ENCODE measurements at regions not wholly inside any gene's neighbourhood (a gene's known extent, or its start where the extent isn't known, plus 50 kb on each side); places are given as distances from the start of the nearest gene placed in this dataset.

- Histone ChIP-seq H3K27me3 (no peaks in the 10 kb centered on the region), H3K4me3 (no peak overlapping the region), H3K36me3 (no peaks in the 10 kb centered on the region), H3K4me1 (ENCODE audit: low read depth) (peaks cover 13% of the 10 kb centered on the region), H3K9me3 (ENCODE audit: low read depth) (no peaks in the 10 kb centered on the region), H3K27ac (no peak overlapping the region)
- no peak for TF ChIP-seq CTCF (IDR thresholded peaks at IDR 0.05; ENCODE audit: low read depth, low read length)
- DNase-seq (ENCODE audit: low read depth in 1 of 2, low spot score in 1 of 2), result no peak
These were observed 828.7 kb downstream of the BCL11A start for GRCh38 chr2:59724746-59725145.

GRCh38 chr2:59720296-59720866 lies 833.1 kb downstream of the BCL11A start:
- H3K4me3 ChIP-seq, result no peak overlapping the region
- no peak overlapping the region for H3K27ac ChIP-seq
- no peaks in the 10 kb centered on the region for H3K9me3 ChIP-seq (ENCODE audit: low read depth)
- no peaks in the 10 kb centered on the region for H3K27me3 ChIP-seq
- no peak for TF ChIP-seq CTCF (IDR thresholded peaks at IDR 0.05; ENCODE audit: low read depth, low read length)
- peak in 1 of 2 donors; percentile 5 for DNase-seq (ENCODE audit: low read depth in 1 of 2, low spot score in 1 of 2)
- peaks cover 13% of the 10 kb centered on the region for H3K4me1 ChIP-seq (ENCODE audit: low read depth)
- H3K36me3 ChIP-seq, result no peaks in the 10 kb centered on the region

GRCh38 chr2:59713577-59713976 lies 839.9 kb downstream of the BCL11A start:
- H3K4me1 ChIP-seq (ENCODE audit: low read depth), result no peaks in the 10 kb centered on the region
- H3K9me3 ChIP-seq (ENCODE audit: low read depth), result no peaks in the 10 kb centered on the region
- no peak for TF ChIP-seq CTCF (IDR thresholded peaks at IDR 0.05; ENCODE audit: low read depth, low read length)
- no peak overlapping the region for H3K4me3 ChIP-seq
- H3K36me3 ChIP-seq, result no peaks in the 10 kb centered on the region
- no peak for DNase-seq (ENCODE audit: low read depth in 1 of 2, low spot score in 1 of 2)
- no peaks in the 10 kb centered on the region for H3K27me3 ChIP-seq
- no peak overlapping the region for H3K27ac ChIP-seq

- Histone ChIP-seq H3K27me3 (no peaks in the 10 kb centered on the region), H3K27ac (no peak overlapping the region)
- no peak for TF ChIP-seq CTCF (IDR thresholded peaks at IDR 0.05; ENCODE audit: low read depth, low read length)
These were observed 842.3 kb downstream of the BCL11A start for GRCh38 chr2:59711121-59711520.

GRCh38 chr2:59706729-59707128 lies 846.7 kb downstream of the BCL11A start:
- Histone ChIP-seq H3K9me3 (ENCODE audit: low read depth) (no peaks in the 10 kb centered on the region), H3K36me3 (no peaks in the 10 kb centered on the region), H3K27ac (no peak overlapping the region), H3K27me3 (no peaks in the 10 kb centered on the region), H3K4me1 (ENCODE audit: low read depth) (no peaks in the 10 kb centered on the region), H3K4me3 (no peak overlapping the region)
- no peak for DNase-seq (ENCODE audit: low read depth in 1 of 2, low spot score in 1 of 2)
- TF ChIP-seq CTCF (IDR thresholded peaks at IDR 0.05; ENCODE audit: low read depth, low read length), result no peak

More at GRCh38 chr2:59711121-59711520, 842.3 kb downstream of the BCL11A start:
- DNase-seq (ENCODE audit: low read depth in 1 of 2, low spot score in 1 of 2), result no peak
- Histone ChIP-seq H3K9me3 (ENCODE audit: low read depth) (no peaks in the 10 kb centered on the region), H3K4me1 (ENCODE audit: low read depth) (no peaks in the 10 kb centered on the region), H3K4me3 (no peak overlapping the region), H3K36me3 (no peaks in the 10 kb centered on the region)
